K562 (cell line): ENCODE measurements at regions not wholly inside any gene's neighbourhood (a gene's known extent, or its start where the extent isn't known, plus 50 kb on each side); places are given as distances from the start of the nearest gene placed in this dataset.

ENCODE experiments used
- ATAC-seq: fragments of 200-7000 bp; cut with Tn5 transposase; 3 replicates; pipeline ENCODE4 v1.9.1; 2020; ENCODE audit warnings: moderate library complexity
- BruUV-seq: library from RNA; stranded (reverse); fragments of 400-500 nt; replicated peaks from 2 replicates; lab custom pipeline; 2021; lab: Mats Ljungman, UMichigan
- CTCF ChIA-PET: fragments of 300-600 bp; formaldehyde crosslinking; extraction: SDS; loops from one replicate; lab custom pipeline; 2021; ENCODE audit warnings: low intra/inter-chr PET ratio; lab: Yijun Ruan, JAX
- POLR2A ChIA-PET: fragments of 300-600, 350-650 bp; sonication (Branson Sonifier 250); formaldehyde crosslinking; extraction: SDS; loops from one replicate; lab custom pipeline; 2021; ENCODE audit warnings: antibody characterized with exemption, inconsistent platforms; lab: Yijun Ruan, JAX
- DNase-seq, 4 experiments: peaks; one replicate each; pipeline versions ENCODE4 v3.0.0 to v3.0.0-alpha.2; 2011 to 2018; ENCODE audit warnings: low spot score in 3 of 4, mixed read lengths in 3 of 4; ENCODE audit errors: extremely low read depth in 1 of 4
- FAIRE-seq: peaks from 2 replicates; lab custom pipeline; 2011; peaks lifted over from hg19 to GRCh38; lab: Jason Lieb, UNC
- H2AFZ ChIP-seq: 2 replicates; pipeline ENCODE4 v1.6.0; 2011; ENCODE audit warnings: low read depth, low read length, control low read depth, inconsistent platforms
- H3K27ac ChIP-seq: fragments of 200-600 bp; 3 replicates; pipeline ENCODE4 v1.8.0; 2011; ENCODE audit warnings: low read depth, mild to moderate bottlenecking, control low read depth, inconsistent platforms, low read length, moderate library complexity, mixed read lengths; ENCODE audit errors: extremely low read depth
- H3K27me3 ChIP-seq, 2 experiments: fragments of 300-600 bp in 1 of 2; 2 replicates in 1 of 2; 3 replicates in 1 of 2; pipeline versions ENCODE4 v1.6.0 to v1.8.0; 2011; ENCODE audit warnings: inconsistent platforms in 2 of 2, low read length in 2 of 2, mild to moderate bottlenecking in 1 of 2, mixed read lengths in 1 of 2, moderate library complexity in 1 of 2; ENCODE audit not compliant: control insufficient read depth in 2 of 2, insufficient read depth in 2 of 2
- H3K36me3 ChIP-seq: fragments of 300-600 bp; 3 replicates; pipeline ENCODE4 v1.8.0; 2011; ENCODE audit warnings: mild to moderate bottlenecking, low read length, inconsistent platforms; ENCODE audit not compliant: control insufficient read depth, insufficient read depth
- H3K4me1 ChIP-seq, 2 experiments: fragments of 200-600 bp in 1 of 2; replicated peaks in 1 of 2; 2 replicates in 1 of 2; 3 replicates in 1 of 2; pipeline versions ENCODE4 v1.5.1 to v1.8.0; 2011; ENCODE audit warnings: inconsistent platforms in 2 of 2, low read length in 2 of 2, mild to moderate bottlenecking in 1 of 2, mixed read lengths in 1 of 2, moderate library complexity in 1 of 2; ENCODE audit not compliant: control insufficient read depth in 2 of 2, insufficient read depth in 2 of 2
- H3K4me2 ChIP-seq: 2 replicates; pipeline ENCODE4 v1.6.1; 2011; ENCODE audit warnings: low read length, control low read depth, inconsistent platforms, mixed read lengths; ENCODE audit not compliant: insufficient read depth
- H3K4me3 ChIP-seq: fragments of 200-600 bp; sonication (generic), shearing (Covaris generic); 2 replicates; pipeline ENCODE4 v1.5.1; 2016; ENCODE audit warnings: control low read depth, inconsistent platforms
- H3K79me2 ChIP-seq: fragments of 200-600 bp; 3 replicates; pipeline ENCODE4 v1.8.0; 2011; ENCODE audit warnings: low read length, inconsistent platforms; ENCODE audit not compliant: control insufficient read depth, insufficient read depth
- H3K9ac ChIP-seq, 2 experiments: 2 replicates each; pipeline versions ENCODE4 v1.6.0 to v1.6.1; 2011; ENCODE audit warnings: low read depth in 2 of 2, low read length in 2 of 2, control low read depth in 1 of 2, inconsistent platforms in 1 of 2, mild to moderate bottlenecking in 1 of 2, mixed read lengths in 1 of 2; ENCODE audit not compliant: insufficient read depth in 1 of 2
- H3K9me1 ChIP-seq: one replicate; pipeline ENCODE4 v1.6.0; 2011; ENCODE audit warnings: inconsistent platforms, mild to moderate bottlenecking, low read length, moderate library complexity; ENCODE audit not compliant: control insufficient read depth, insufficient read depth
- H3K9me3 ChIP-seq: replicated peaks from 2 replicates; pipeline ENCODE4 v1.5.1; 2011; ENCODE audit warnings: low read depth, low read length, inconsistent platforms; ENCODE audit not compliant: control insufficient read depth, insufficient read depth
- H4K20me1 ChIP-seq: replicated peaks from 2 replicates; pipeline ENCODE4 v1.6.1; 2011; ENCODE audit warnings: low read length, inconsistent platforms, mixed read lengths; ENCODE audit not compliant: control insufficient read depth, insufficient read depth
- CTBP1 ChIP-seq: fragments of 450-650 bp; IDR thresholded peaks from 2 replicates; pipeline ENCODE4 v1.6.1; 2016; ENCODE audit warnings: borderline replicate concordance
- CTCF ChIP-seq, 3 experiments: IDR thresholded peaks in 2 of 3; conservative IDR thresholded peaks in 1 of 3; 2 replicates each; pipeline ENCODE4 v1.5.1; 2011 to 2012; ENCODE audit warnings: low read length in 3 of 3, mild to moderate bottlenecking in 3 of 3, control low read depth in 2 of 3, improper control_type of control experiment in 1 of 3, inconsistent platforms in 1 of 3, low read depth in 1 of 3, mixed read lengths in 1 of 3, moderate library complexity in 1 of 3; ENCODE audit not compliant: insufficient read depth in 2 of 3
- HDAC1 ChIP-seq, 2 experiments: fragments of 450-650 bp; IDR thresholded peaks; 2 replicates each; pipeline ENCODE4 v1.6.1; 2016 to 2017; ENCODE audit warnings: inconsistent platforms in 1 of 2, mild to moderate bottlenecking in 1 of 2, moderate library complexity in 1 of 2
- HMG20A ChIP-seq: fragments of 450-650 bp; formaldehyde crosslinking; conservative IDR thresholded peaks from 2 replicates; pipeline ENCODE4 v1.4.0; 2020; ENCODE audit warnings: mild to moderate bottlenecking, mixed read lengths
- MXD1 ChIP-seq: fragments of 250-450 bp; sonication (Bioruptor Pico); IDR thresholded peaks from 2 replicates; pipeline ENCODE4 v1.8.0; 2021; ENCODE audit warnings: borderline replicate concordance, mild to moderate bottlenecking, moderate library complexity; ENCODE audit not compliant: poor library complexity, severe bottlenecking
- RAD21 ChIP-seq, 2 experiments: fragments of 250-450 bp in 1 of 2; fragments of 450-650 bp in 1 of 2; sonication (Bioruptor Pico) in 1 of 2; formaldehyde crosslinking in 1 of 2; IDR thresholded peaks in 1 of 2; conservative IDR thresholded peaks in 1 of 2; 2 replicates each; pipeline versions ENCODE4 v1.4.0 to v1.8.0; 2020 to 2022; ENCODE audit warnings: mild to moderate bottlenecking in 2 of 2, moderate library complexity in 1 of 2
- RB1 ChIP-seq: fragments of 450-650 bp; IDR thresholded peaks from 2 replicates; pipeline ENCODE4 v1.6.1; 2017; ENCODE audit warnings: low read depth, mild to moderate bottlenecking
- SAFB2 ChIP-seq: fragments of 200-400 bp; formaldehyde crosslinking; IDR thresholded peaks from 2 replicates; pipeline ENCODE4 v1.6.1; 2018; ENCODE audit warnings: borderline replicate concordance, low read length, low read depth, moderate library complexity; ENCODE audit not compliant: severe bottlenecking
- ZNF384 ChIP-seq: IDR thresholded peaks from 2 replicates; pipeline ENCODE4 v1.6.1; 2012; ENCODE audit warnings: low read depth, low read length, improper control_type of control experiment
- WGBS: fragments of 100-300 bp; shearing (Covaris generic); methylation state at CpG from one replicate; pipeline ENCODE4 v1.1.6; 2016; ENCODE audit warnings: low coverage, mixed read lengths; ENCODE audit not compliant: insufficient coverage; ENCODE audit errors: missing lambda C conversion rate; 5-methylcytosine and 5-hydroxymethylcytosine counted together
- in situ Hi-C: fragments of 300-500 bp; cut with MboI; formaldehyde crosslinking; loops from 4 replicates; pipeline ENCODE4 v1.15.0; 2018; ENCODE audit warnings: inconsistent platforms, mixed read lengths
- intact Hi-C: fragments of 100-400 bp; cut with micrococcal nuclease; formaldehyde crosslinking; loops from 2 replicates; pipeline ENCODE4 v1.14.2; 2022

GRCh38 chr9:7234144-7234543 lies 476.4 kb downstream of the KDM4C start:
- H3K4me2 ChIP-seq, result no peak overlapping the region
- intact Hi-C loops, result no loop called here
- BruUV-seq, result no TSS peak
- peak; percentile 84 for ATAC-seq
- WGBS, result 4% methylated on average over 4 of the region's 5 CpGs
- FAIRE-seq, result peak; percentile 35
- H3K9ac ChIP-seq, result no peak overlapping the region
- TF ChIP-seq ZNF384 (peak; percentile 50; the same call in 1 of the 2 replicates), HMG20A (CRISPR knock-in tag) (no peak), CTCF (IDR thresholded peaks at IDR 0.05 in 2 of 3, conservative IDR thresholded peaks at IDR 0.05 in 1 of 3; ENCODE audit: insufficient read depth in 2 of 3, low read depth in 1 of 3, low read length in 3 of 3) (peak; percentile 66 to 98 (median 89)), RAD21 (CRISPR knock-in tag; conservative IDR thresholded peaks at IDR 0.05 in 1 of 2, IDR thresholded peaks at IDR 0.05 in 1 of 2) (peak in 1 of 2 experiments; percentile 51; a peak in 1 of 4 replicates), RB1 (no peak), CTBP1 (no peak), SAFB2 (no peak), HDAC1 (IDR thresholded peaks at IDR 0.05) (no peak), MXD1 (CRISPR knock-in tag) (no peak)
- TF ChIP-seq, all 486 proteins: peak for 3
- DNase-seq, result peak; percentile 23 to 57 (median 44)
- ChIA-PET POLR2A (no interaction called here), CTCF (interaction anchor here (1.1 kb wide), 1 partner anchor 324 kb away, joined by 3 read pairs; no protein-coding TSS in a partner anchor)
- Histone ChIP-seq H3K9me3 (no peaks in the 10 kb centered on the region), H3K4me1 (no peaks in the 10 kb centered on the region), H3K36me3 (no peaks in the 10 kb centered on the region), H4K20me1 (no peaks in the 10 kb centered on the region), H2AFZ (no peak overlapping the region), H3K27ac (no peak overlapping the region), H3K4me3 (no peak overlapping the region), H3K79me2 (no peaks in the 10 kb centered on the region), H3K27me3 (peaks cover 0 to 16% of the 10 kb centered on the region in 2 experiments; a peak in 2 of 5 replicates), H3K9me1 (no peaks in the 10 kb centered on the region)
- in situ Hi-C loops, result no loop called here
